Muscle of back (tissue), 3 donors: ENCODE measurements at regions not wholly inside any gene's neighbourhood (a gene's known extent, or its start where the extent isn't known, plus 50 kb on each side); places are given as distances from the start of the nearest gene placed in this dataset.

Experiments used
- DNase-seq, 3 donors: peaks; one replicate each; pipeline versions ENCODE4 v3.0.0 to v3.0.0-alpha.2; 2013

GRCh38 chr2:108067820-108068405 lies 81.6 kb downstream of the SLC5A7 start:
- DNase-seq, result no peak

- no peak for DNase-seq
Observed at GRCh38 chr2:108069515-108070310, 83.4 kb downstream of the SLC5A7 start.

DNA sequence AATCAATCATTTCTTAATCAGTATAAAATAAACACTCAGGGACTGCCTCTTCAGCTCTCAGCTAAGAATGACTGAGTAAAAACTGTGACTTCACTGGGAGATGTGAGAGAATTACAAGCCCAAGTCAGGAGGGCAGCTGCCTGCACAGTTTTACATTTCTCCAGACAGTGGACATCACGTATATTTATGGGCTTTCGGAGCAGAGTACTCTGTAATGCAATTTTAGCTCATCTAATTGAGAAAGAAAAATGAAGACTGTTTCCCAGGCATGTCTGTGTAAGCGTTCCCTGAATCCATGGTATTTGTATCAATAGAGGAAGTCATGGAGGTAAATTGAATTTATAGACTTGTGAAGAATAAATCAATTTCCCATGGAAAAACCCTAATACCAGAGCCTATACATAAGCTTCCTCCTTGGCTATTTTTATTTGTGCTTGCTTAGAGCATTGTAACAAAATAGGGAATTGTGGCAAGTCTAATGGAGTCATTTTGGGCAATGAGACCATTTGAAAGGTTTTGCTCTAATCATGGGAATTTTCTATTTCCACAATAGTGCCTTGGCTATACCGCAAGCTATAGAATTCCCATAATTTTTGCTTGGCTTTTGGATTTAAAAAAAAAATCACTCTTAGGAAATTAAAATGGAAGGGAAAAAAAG lies 87.2 kb downstream of the SLC5A7 start:
- DNase-seq, result no peak

DNA sequence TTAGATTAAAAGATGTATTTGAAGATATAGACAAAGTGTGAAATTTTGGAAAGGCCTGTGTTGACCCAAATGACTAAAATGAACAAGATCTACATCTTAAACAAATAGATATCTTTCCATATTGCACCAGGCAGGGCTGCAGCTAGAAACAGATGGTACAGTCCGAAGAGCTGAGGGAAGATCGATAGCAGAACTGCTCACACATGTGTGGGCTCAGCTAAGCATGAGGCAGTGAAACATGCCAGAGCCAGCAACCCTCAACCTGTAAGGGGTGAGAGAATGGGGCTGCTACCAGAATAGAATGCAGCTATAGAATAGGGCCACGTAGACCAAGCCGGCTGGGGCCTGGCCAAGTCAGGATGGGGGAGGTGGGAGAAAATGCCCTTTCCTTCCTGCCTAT lies 87.8 kb downstream of the SLC5A7 start:
- DNase-seq, result no peak

- DNase-seq, result peak in 1 of 3 donors; percentile 16
Observed at GRCh38 chr2:108074946-108075345, 88.6 kb downstream of the SLC5A7 start.

DNA sequence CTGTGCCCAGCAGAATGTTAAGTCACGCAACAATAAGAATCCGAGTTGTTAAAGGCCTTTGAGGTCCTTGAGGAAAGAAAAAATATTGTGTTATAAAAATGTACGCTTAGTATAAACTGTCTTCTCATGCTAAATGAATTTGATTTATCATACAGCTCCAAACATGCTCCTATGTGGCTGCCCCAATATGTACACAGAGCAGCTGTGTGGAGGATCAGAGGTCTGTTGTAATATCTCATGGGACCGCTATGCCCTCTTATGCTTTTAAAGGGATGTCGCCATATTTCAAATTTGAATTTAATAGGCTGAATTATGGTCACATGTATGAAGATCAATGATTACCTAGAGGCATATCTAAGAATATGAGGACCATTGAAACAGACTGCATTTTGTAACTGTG lies 90.2 kb downstream of the SLC5A7 start:
- DNase-seq, result no peak

GRCh38 chr2:108079736-108080135 lies 93.4 kb downstream of the SLC5A7 start:
- DNase-seq, result no peak

DNA sequence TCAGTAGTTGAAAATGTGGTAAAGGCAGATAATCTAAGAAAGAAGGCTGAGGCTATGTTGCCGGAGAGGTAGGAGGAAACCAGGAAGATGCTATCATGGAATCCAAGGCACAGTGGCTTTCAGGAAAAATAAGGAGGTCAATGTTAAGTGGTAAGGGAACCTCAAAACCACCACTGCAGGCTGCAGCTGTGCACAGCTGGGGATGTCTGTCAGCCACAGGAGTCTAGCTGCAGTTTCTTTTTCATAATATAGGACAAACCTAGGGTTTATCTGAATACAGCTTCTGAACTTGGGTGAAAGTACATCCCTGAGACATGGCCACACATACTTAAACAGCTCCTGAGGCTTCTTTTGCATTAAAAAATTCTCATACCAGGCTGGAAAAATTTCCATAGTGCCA lies 93.9 kb downstream of the SLC5A7 start:
- DNase-seq, result no peak

DNA sequence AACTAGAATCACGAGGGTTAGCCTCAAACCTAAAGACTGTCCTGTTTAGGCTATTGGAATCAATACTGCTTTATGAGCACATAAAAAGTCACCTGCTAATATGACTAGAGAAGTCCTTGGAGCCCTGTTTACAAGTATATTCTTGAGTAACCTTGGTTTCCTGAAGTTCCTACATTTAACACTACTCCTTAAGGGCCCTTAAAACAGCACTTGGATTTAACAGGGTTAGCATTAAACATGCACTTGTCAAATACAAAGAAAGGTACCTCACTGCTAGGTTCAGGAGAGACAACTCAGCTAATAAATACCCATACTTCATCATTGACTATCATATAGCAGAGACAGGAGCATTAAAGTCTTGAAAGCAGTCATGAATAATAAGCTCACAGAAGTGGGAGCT lies 96.7 kb downstream of the SLC5A7 start:
- no peak for DNase-seq

DNA sequence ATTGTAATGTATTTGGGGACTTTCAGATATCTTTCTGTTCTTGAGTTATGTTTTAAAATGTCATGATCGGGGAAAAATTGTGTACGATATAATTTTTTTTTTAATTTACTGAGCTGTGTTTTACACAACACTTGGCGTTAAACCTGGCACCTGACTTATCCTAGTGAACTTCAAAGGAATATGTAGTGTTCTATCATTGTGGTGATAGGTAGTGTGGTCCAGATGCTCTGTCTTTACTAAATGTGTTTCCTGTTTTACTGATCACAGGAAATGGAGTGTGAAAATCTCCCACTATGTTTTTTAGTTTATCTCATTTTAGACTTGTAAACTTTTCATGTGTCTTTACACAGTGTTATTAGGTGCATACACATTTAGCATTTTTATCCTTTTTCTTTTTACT lies 98.0 kb downstream of the SLC5A7 start:
- DNase-seq, result no peak

GRCh38 chr2:108092886-108093285 lies 106.6 kb downstream of the SLC5A7 start:
- no peak for DNase-seq

GRCh38 chr2:108101481-108101880 lies 115.2 kb downstream of the SLC5A7 start:
- no peak for DNase-seq

DNA sequence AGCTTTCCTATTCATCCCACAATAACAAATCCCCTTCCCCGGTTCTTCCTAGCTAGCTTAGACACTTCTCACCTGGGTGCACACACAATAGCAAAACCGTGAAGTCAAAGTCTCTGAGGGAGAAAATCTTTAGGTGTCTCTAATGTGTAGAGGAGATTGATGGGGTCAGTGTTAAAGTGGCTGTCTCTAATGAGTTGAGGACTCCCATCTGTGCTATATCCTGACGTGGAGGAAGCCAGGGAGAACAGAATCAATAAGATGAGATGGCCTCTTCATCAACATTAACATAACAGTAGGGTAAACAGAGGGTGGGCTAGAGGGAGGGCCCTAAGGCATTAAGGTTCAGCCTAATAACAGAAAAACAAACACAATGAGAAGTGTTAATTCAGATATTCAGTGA lies 120.4 kb downstream of the SLC5A7 start:
- DNase-seq, result no peak

- peak; percentile 7 to 67 (median 10) for DNase-seq
Observed at GRCh38 chr2:108111936-108112335, 125.6 kb downstream of the SLC5A7 start.

DNA sequence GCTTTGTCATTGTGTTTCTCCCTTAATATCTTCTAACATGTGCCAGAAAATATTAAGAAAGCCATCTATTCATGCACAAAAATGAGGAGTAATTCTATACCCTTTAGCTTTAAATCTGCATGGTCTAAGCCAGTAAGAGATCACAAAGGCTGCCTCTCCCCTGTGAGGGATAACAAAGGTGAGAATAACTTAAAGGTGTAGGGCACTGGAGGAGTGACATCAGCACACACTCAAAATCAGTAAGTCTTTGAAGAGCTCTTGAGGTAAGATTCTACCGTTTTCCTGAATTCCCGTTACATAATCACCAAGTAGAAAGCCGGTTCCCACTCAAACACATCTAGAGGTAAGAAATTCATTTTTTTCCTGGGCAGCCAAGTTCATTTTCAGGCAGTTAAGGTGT lies 123.9 kb upstream of the SULT1C3 start:
- DNase-seq, result no peak

DNA sequence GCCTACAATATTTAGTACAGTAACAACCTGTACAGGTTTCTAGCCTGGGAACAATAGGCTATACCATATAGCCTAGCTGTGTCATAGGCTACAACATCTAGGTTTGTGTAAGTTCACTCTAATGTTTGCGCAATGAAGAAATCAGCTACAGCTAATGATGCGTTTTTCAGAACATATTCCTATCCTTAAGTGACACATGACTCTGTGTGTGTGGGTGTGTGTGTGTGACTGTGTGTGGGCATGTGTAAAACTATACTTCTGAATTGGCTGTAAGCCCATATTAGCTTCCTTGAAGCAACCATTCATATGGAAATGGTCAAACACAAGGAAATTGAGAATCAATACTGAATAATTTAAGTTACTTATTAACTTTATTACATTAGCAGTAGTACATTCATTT lies 120.8 kb upstream of the SULT1C3 start:
- DNase-seq, result no peak

DNA sequence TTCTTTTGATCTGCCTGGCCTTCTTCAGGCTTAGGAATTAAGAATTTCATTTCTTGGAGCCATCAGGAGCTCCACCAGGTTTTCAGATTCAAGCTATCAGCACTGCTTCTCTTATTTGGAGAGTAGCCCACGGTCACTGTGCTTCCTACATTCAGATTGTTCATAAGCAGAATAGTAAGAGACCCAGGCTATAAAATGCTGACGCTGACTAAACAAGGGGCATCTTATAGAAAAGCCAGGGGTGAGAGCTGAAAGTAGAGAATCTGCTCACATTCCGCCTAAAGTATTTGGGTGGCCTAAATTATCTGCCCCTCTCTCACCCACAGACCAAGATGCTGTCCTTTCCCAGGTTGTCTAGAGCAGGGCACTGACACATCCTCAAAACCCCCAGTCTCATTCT lies 120.3 kb upstream of the SULT1C3 start:
- DNase-seq, result no peak

GRCh38 chr2:108124736-108125495 lies 114.9 kb upstream of the SULT1C3 start:
- no peak for DNase-seq

DNA sequence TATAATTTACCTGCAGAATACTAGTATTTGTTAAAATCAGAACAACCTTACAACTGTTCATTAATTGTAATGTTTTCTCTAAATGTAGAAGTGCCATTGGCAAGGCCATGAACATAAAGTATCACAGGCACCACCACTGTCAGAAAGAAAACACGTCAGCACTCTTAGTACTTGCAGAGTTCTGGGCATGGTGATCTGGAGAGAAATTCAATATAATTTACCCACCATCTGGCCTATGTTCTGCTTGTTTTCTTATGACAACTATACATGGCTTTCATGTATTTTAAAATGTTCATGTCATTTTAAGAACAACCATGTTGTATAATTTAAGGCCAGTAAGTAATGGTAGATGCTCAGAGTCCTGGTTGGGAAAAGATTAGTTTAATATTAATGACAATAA lies 114.2 kb upstream of the SULT1C3 start:
- no peak for DNase-seq

DNA sequence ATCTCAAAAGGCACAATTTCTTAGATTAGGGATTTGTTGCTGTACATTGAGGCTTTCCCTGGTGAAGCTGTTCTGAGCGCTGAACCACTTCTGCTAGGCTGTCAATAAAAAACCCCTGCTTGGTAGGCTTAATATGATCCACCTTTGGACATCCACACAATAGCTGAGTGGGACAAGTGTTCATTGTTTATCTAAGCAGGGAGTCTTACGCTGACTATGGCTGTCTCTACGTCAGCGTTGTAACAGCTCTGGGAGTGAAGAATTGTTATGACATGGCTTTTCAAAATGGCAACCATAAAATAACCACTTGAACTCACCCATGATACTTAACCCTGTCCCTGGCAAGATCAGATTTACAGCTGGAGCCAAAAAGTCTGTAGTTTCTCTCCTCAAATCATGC lies 111.5 kb upstream of the SULT1C3 start:
- DNase-seq, result no peak

DNA sequence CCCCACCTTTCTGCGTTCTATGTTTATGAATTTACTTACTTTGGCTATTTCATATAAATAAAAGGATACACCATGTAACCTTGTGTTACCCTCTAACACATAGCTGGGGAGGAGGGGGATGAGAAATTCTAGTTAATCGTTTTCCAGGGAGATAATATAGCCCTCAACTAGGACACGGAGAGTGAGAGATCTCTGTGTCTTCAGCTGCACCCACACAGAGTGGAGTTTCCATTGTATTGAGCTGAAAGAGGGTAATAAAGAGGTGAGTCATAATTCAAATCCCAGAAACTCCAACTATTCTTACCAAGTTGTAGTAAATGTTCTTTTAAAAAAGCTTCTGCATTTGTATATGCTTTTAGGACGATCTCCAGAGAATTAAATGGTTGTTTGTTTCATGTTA lies 110.1 kb upstream of the SULT1C3 start:
- no peak for DNase-seq

GRCh38 chr2:108133457-108133856 lies 106.3 kb upstream of the SULT1C3 start:
- no peak for DNase-seq

DNA sequence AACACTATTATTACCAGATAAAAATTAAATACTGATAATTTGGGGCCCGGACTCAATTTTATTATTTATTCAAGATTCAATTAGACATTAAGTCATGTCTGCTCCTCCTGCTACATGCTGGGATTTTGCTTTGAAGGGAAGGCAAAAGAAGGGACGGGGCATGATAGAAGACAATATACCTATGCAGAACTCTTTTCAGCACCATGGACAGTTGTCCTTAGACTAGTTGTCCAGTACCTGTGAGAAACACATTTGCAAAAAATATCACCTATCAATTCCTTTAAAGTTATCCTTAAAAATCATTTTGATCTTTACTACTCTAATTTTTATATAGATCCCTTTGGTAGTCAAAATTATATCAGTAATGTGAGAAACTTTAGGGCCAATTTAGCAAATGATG lies 100.2 kb upstream of the SULT1C3 start:
- DNase-seq, result peak; percentile 20 to 48 (median 22)
